ENCODE measurements at regions not wholly inside any gene's neighbourhood (a gene's known extent, or its start where the extent isn't known, plus 50 kb on each side); places are given as distances from the start of the nearest gene placed in this dataset.

DNA sequence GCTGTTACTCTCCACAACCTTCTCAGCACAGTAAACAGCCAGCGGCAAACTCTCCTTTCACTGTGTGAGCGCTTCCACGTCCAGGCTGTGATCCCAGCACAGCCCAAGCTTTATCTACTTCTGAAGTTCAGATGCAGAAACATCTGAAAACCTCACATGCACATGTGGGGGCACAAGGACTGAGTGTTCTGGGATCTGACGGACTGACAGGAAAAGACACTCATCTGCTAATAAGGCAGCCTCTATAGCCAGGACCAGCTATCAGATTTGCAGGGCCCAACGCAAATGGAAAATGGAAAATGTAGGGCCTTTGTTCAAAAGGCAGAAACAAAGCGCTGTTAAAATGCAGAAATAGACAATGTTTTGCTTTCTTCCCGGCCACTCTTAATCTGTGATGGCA is 133.8 kb upstream of the ARHGAP28 start:
- no peak for DNase-seq
- in situ Hi-C loops (cut with HindIII; ENCODE audit: low pct_ligation_motif_present, low pct_unique_long_range_greater_than_20kb, low sequenced_read_pairs), result no loop called here

DNA sequence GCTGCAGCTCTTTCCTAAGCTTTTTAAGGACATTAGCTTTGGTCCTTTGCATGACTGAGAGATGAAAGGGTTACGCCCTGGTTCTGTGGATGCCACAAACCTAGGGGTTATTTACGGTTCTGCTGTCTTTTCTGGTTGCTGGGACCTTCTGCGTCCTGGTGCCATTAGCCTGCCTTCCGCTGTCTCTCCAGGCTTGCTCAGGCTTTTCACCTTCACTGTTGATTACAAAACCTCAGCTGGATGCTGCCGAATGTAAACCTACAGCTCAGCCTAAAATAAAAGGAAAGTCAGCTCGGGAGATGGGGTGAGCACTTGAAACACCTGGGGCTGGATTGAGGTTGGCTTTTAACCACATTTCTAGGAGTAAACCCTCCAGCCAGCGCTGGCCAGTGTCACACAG is 130.9 kb upstream of the ARHGAP28 start:
- in situ Hi-C loops (cut with HindIII; ENCODE audit: low pct_ligation_motif_present, low pct_unique_long_range_greater_than_20kb, low sequenced_read_pairs), result no loop called here
- DNase-seq, result no peak

DNA sequence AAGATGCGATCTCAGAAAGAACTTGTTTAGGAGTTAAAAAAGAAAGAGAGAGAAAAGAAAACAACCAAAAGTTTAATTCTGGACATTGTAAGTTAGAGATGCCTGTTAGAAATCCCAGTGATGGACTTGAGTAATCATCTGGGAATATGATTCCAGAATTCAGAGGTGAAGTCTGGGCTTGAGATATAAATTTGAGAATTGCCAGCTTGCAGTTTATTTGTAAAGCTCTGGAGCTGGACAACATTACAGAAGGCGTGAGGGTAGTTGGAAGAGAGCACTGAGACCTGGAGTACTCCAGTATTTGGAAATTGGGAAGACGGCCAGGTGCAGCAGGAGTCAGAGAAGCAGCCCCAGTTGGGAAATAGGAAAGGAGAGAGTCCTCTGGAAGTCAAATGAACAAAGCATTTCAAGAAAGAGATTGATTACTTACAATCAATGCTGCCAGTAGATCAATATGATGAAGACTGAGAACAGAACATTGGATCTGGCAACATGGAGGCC is 128.8 kb upstream of the ARHGAP28 start:
- DNase-seq, result no peak
- in situ Hi-C loops (cut with HindIII; ENCODE audit: low pct_ligation_motif_present, low pct_unique_long_range_greater_than_20kb, low sequenced_read_pairs), result no loop called here

DNA sequence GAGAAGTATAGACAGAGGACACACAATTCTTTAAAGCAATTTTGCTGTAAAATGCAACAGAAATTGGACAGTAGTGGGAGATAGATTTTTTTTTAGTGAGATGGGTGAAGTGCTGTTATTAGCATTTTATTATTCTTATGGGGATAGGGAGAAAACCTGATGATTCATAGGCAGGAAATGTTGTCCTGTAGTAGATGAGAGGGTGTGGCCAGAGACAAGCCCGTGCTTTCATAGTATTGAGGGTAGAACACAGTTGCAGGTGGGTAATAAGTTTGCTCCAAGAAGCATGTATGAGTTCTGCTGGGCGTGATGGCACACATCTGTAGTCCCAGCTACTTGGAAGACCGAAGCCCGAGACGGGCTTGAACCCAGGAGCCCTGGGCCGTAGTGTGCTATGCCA is 128.3 kb upstream of the ARHGAP28 start:
- in situ Hi-C loops (cut with HindIII; ENCODE audit: low pct_ligation_motif_present, low pct_unique_long_range_greater_than_20kb, low sequenced_read_pairs), result no loop called here
- no peak for DNase-seq

DNA sequence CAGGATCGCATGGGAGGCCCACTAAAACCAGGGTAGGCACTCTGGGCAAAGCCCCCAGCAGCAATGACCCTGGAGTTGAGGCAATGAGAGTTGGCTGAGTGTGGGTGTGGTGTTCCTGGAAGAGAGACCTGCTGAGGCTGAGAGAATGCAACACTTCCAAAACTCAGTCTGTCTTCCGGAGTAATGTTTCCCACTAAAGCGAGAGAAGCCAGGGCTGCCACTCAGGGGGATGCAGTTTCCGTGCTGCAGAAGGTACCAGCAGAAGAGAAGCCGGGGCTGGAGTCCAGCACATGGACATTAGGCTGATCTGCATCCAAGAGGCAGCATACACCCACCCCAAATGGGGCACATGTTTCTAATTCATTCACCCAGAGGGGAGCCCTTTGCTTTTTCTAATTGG is 127.2 kb upstream of the ARHGAP28 start:
- DNase-seq, result no peak
- in situ Hi-C loops (cut with HindIII; ENCODE audit: low pct_ligation_motif_present, low pct_unique_long_range_greater_than_20kb, low sequenced_read_pairs), result no loop called here

DNA sequence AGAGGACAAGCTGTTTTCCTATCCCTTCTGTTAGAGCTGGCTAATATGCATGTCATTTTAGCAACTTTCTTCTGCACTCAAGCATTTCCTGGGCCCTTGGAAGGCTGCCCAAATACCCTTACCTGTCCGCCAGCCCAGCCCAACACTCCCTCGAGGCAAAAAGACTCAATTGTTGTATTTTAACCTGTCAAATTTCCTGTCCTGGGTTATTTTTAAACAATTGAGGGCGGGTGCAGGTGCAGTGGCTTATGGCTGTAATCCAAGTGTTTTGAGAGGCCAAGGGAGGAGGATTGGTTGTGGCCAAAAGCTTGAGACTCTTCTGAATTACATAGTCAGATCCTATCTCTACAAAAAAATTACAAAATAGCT is 125.0 kb upstream of the ARHGAP28 start:
- no peak for DNase-seq
- in situ Hi-C loops (cut with HindIII; ENCODE audit: low pct_ligation_motif_present, low pct_unique_long_range_greater_than_20kb, low sequenced_read_pairs), result no loop called here

DNA sequence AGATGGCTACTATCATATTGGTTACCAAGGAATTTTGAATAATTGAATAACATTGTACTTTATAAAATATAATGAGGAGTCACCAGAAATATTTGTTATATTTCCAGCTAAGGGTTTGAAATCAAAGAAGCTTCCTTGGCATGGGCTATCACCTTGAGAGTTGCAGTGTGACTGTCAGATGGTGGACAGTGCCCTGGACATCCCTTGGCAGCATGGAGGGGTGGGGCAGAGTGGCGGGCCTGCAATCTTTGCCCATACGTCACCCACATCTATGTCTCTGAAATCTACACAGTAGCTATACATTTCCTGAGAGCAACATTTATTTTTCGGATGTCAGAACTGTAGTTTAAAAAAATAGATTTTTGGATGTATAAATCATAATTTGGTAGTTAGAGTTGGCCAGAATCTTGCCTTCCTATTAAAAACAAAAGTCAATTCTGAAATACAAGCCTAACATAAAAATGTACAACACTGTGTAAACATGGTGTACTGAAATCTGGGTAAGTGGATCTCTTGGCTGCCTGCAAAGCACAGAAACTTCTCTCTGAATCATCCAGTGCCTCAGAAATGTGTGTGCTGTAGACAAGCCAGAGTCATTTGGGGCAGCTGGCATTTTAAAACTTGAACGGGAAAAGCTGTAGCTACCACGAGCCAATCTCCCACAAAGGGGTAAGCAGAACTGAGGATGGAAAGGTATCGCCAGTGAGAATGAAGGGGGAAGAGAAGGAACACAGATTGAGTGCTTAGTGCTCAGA is 124.2 kb upstream of the ARHGAP28 start:
- in situ Hi-C loops (cut with HindIII; ENCODE audit: low pct_ligation_motif_present, low pct_unique_long_range_greater_than_20kb, low sequenced_read_pairs), result no loop called here
- no peak for DNase-seq

DNA sequence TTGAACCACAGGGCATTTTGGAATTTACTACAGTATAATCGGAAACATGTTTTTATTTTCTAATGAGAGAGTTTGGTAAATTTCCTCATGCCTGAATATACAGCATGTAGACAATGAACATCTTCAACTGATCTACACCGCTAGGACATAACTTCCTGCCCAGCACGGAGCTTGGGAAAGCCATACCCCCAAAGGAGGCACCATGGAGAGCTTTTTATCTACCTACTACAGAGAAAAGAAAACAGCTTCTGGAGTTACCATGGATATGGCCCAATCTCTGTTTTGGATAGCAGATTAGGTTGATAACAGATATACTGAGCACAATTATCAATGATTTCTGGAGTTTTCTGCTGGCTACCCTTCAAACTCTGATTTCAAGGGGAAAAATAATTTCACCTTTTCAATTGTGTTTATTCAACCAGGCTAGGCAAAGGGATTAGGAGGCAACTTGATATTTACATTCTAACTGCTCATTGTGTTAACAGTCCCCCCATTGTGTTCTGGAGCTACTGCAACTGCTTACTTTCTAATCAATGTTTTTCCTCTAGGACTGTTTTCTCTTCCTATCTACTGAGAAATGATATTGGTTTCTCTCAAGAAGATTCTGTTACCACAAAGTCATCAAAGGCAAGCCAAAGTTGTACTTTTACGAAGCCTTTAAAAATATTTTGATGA is 123.0 kb upstream of the ARHGAP28 start:
- no peak for DNase-seq
- in situ Hi-C loops (cut with HindIII; ENCODE audit: low pct_ligation_motif_present, low pct_unique_long_range_greater_than_20kb, low sequenced_read_pairs), result no loop called here

DNA sequence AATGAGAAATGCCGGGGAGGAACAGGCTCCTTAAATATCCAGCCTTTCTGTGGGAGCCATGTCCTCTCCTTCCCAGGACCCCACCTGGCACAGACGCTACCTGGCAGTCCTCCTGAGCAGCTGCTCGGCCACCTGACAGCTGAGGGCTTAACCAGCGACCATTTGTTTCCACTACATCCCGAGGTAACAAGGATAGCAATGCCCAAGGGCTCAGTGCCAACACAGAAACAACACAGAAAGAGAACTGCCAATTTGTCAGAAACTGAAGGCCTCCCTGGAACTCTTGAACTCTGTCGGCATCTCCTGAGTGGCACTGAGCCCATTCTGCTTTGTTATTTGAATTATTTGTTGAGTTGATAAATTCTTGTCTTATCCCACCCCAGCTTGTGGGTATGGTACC is 122.2 kb upstream of the ARHGAP28 start:
- in situ Hi-C loops (cut with HindIII; ENCODE audit: low pct_ligation_motif_present, low pct_unique_long_range_greater_than_20kb, low sequenced_read_pairs), result no loop called here
- DNase-seq, result no peak

DNA sequence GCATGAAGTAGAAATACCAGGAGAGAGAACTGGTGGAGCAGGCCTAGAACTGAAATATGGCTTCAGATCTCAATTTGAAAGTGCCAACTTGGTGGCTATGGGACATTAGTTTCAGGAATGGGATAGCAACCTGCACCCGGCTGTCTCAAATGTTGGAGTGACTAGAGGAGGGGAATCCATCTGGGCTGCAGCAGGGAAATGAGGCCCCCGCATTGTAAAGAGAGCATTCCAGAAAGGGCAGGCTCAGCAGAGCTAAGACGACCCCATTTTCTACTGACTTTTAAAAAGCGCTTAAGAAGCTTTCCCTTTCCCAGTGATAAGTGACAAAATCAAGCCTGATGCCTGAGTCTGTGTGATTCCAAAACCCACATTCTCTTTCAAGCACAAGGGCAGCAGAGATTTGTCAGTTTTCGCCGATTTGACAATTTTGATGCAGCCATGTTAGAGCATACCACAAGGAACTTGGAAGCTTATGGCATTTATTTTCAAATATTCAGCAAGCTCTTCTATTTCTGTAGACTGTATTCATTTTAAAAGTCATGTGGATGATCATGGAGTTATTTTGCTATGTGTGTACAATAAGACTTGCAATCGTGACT is 119.8 kb upstream of the ARHGAP28 start:
- in situ Hi-C loops (cut with HindIII; ENCODE audit: low pct_ligation_motif_present, low pct_unique_long_range_greater_than_20kb, low sequenced_read_pairs), result no loop called here
- no peak for DNase-seq

DNA sequence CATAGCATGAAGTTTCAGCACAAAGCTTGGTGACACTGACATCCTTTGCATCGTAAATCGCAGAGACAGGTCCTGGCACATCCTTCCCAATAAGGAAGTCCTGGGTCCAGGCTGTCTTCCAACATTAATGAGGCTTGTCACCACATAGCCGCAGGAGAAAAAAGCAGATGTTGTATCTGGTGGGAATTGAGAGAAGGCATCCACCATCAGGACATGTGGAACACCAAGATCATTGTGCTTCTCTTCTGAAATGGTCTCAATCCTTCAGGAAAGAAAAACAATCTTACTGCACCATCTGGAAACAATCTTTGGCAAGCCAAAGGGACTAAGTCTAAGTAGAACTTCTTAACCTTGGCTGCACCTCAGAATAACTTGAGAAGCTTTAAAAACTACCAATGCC is 119.0 kb upstream of the ARHGAP28 start:
- in situ Hi-C loops (cut with HindIII; ENCODE audit: low pct_ligation_motif_present, low pct_unique_long_range_greater_than_20kb, low sequenced_read_pairs), result no loop called here
- DNase-seq, result no peak

DNA sequence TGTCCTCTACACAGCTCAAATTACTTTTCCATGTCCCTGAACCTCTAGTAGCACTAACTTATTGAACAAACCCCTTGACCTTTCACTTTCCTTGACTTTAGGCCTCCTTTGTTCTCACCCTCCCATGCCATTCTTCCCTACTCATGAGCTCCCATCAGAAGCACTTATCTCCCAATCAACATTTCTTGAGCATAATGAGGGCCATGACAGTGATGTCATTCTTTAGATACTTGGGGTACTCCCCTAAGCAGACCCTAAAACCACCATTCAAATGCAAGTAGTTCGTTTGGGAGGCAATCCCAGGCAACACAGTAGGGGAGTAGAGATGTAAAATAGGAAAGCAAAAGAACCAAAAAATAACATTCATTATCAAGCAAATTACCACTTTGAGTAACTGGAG is 115.9 kb upstream of the ARHGAP28 start:
- no peak for DNase-seq
- in situ Hi-C loops (cut with HindIII; ENCODE audit: low pct_ligation_motif_present, low pct_unique_long_range_greater_than_20kb, low sequenced_read_pairs), result no loop called here

DNA sequence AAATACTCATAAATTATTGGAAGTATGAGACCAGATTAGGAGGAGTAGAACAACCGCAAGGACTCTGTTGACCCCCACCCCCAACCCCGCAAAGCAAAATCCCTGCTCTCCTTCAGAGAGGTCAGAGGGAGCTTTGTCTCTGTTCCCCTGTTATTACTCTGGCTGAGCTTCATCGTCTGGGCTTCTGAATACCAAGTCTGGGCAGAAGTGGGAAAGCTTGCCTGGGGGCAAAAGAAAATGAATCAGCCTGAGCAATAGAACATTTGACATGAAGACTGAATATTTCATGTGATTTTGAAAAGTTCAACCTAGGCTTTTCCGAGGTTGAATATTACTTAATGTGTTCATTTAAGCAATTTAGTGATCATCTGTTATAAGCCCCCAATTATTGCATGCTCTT is 114.6 kb upstream of the ARHGAP28 start:
- DNase-seq, result no peak
- in situ Hi-C loops (cut with HindIII; ENCODE audit: low pct_ligation_motif_present, low pct_unique_long_range_greater_than_20kb, low sequenced_read_pairs), result no loop called here

DNA sequence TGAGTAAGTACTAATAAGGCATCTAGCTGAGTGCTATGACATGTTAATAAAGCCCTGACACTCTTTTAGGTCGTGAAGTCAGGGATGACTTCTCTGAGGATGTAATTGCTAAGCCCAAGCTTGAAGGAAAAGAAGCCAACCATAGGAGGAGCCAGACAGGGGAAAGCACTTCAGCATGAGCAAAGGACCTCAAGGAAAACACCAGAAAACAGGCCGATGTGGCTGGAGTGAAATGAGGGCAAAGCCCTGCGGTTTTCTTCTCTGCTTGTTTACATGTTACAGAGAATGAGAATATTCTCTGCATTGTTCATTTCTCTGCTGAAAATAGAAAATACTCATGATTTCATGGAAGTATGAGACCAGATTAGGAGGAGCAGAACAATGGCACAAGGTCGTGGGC is 112.5 kb upstream of the ARHGAP28 start:
- in situ Hi-C loops (cut with HindIII; ENCODE audit: low pct_ligation_motif_present, low pct_unique_long_range_greater_than_20kb, low sequenced_read_pairs), result no loop called here
- no peak for DNase-seq

DNA sequence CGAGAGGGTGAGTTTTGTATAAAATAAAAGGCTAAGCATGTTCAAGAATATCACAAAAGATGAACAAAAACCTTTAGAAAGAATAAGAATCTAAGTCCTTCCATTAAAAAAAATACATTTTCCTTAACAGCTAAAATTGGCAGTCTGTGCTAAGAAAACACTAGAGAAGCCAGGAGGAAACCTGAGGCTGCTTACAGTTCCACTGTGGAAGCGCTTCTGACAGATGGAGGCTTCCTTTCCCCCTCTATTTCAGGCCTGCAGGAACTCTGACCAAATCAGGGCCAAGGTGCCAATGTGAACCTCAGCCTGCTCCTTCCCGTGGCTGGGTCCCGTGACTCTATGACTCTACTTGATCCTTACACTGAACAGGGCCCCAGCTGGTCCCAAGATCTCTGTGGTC is 108.1 kb upstream of the ARHGAP28 start:
- DNase-seq, result no peak

DNA sequence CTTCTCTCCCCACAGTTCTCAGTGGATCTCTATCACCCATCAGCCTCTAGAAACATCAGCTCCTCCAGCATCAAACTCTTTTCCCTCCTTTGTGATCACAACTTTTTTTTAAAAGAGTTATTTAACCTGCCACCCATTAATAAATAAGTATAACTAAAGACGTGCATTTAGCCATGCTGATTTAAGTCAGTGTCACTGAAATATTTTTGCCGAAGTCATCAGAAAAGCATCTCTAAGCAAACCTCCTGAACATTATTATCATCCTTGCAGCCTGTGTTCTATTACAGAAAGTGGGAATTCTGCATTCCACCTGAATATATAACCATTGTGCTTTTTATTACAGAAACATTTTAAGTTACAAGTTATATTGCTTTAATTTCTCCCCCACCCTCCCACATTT is 106.2 kb upstream of the ARHGAP28 start:
- in situ Hi-C loops (cut with HindIII; ENCODE audit: low pct_ligation_motif_present, low pct_unique_long_range_greater_than_20kb, low sequenced_read_pairs), result no loop called here
- no peak for DNase-seq

More for the DNA sequence above, 108.1 kb upstream of the ARHGAP28 start:
- in situ Hi-C loops (cut with HindIII; ENCODE audit: low pct_ligation_motif_present, low pct_unique_long_range_greater_than_20kb, low sequenced_read_pairs), result no loop called here

DNA sequence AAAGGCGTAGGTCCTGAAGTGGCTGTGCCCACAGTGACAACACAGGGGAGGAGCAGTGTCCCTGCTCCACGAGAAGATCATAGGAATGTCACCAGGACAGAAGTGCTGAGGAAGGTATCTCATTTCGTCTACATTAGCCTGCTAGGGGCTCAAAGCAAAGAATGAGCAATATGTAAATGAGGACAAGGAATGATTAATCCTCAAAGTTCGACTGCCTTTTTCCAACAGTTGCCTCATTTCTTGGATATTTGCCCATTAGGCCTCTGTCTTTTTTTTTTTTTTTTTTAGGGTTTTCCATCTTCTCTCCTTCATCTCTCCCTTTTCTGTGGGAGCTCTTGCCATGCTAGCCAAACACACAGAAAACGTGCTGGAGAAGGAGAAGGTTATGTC is 105.2 kb upstream of the ARHGAP28 start:
- in situ Hi-C loops (cut with HindIII; ENCODE audit: low pct_ligation_motif_present, low pct_unique_long_range_greater_than_20kb, low sequenced_read_pairs), result no loop called here
- DNase-seq, result no peak

DNA sequence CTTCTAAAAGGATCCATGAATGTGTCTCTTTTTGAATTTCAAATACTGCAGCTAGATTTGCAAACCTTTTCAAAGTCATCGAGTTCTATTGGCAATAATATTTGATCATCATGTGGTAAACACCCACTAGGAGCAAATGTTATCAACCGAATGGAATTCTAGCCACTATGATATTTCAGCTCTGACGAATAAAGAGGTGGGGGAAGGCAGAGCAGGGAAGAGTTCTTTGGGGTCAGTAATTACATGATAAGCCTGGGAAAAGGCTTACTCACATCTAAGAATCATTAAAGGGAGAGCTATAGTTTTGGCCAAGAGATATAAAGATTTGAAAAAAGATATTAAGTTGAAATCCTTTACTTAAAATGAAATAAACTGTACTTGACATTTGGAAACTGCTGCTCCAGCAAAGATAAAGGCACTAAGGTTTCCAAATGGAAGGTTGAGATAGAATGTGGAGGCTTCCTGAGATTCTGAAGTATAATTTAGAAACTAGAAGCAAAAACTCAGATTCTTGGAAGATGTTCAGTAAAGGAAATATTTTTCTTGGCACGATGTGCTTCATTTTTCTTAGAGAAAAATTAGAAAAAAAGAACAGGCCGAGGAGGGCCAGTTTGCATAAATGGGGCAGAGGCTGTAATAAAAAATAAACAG is 104.7 kb upstream of the ARHGAP28 start:
- in situ Hi-C loops (cut with HindIII; ENCODE audit: low pct_ligation_motif_present, low pct_unique_long_range_greater_than_20kb, low sequenced_read_pairs), result no loop called here
- no peak for DNase-seq

DNA sequence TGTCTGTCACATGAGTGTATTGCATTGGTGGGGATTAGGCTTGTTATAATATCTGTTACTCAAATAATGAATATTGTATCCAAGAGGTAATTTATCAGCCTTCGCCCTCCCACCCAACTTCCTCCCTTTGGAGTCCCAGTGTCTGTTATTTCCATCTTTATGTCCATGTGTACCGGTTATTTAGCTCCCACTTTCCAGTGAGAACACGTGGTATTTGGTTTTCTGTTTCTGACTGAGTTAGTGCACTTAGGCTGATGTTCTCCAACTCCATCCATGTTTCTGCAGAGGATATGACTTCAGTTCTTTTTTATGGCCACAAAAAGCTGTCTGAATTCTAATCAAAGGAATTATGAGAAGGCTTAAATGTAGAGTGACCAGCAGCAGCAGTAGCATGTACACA is 104.0 kb upstream of the ARHGAP28 start:
- no peak for DNase-seq
- in situ Hi-C loops (cut with HindIII; ENCODE audit: low pct_ligation_motif_present, low pct_unique_long_range_greater_than_20kb, low sequenced_read_pairs), result no loop called here

Measured in ACHN (cell line).